Stomach (tissue), 8 donors: ENCODE measurements at regions not wholly inside any gene's neighbourhood (a gene's known extent, or its start where the extent isn't known, plus 50 kb on each side); places are given as distances from the start of the nearest gene placed in this dataset.

ENCODE experiments used
- DNase-seq, 2 donors: peaks; one replicate each; pipeline versions ENCODE4 v3.0.0 to v3.0.0-alpha.2; 2013 to 2019
- H3K27ac ChIP-seq, 5 donors: fragments of 200-600 bp in 4 of 5; sonication (generic) in 4 of 5; one replicate each; pipeline ENCODE4 v1.5.1; 2013 to 2019; ENCODE audit warnings: mild to moderate bottlenecking in 1 of 5, moderate library complexity in 1 of 5
- H3K27me3 ChIP-seq, 3 donors: fragments of 200-600 bp; sonication (generic); one replicate each; pipeline ENCODE4 v1.5.1; 2017 to 2019; ENCODE audit warnings: mixed run types in 1 of 3
- H3K36me3 ChIP-seq, 4 donors: fragments of 200-600 bp; sonication (generic); 1 replicate in 3 of 4; 2 replicates in 1 of 4; pipeline ENCODE4 v1.5.1; 2016 to 2019
- H3K4me1 ChIP-seq, 4 donors: fragments of 200-600 bp; sonication (generic); one replicate each; pipeline ENCODE4 v1.5.1; 2016 to 2019
- H3K4me3 ChIP-seq, 4 donors: fragments of 200-600 bp; sonication (generic) in 3 of 4; one replicate each; pipeline ENCODE4 v1.5.1; 2016 to 2019; ENCODE audit warnings: mild to moderate bottlenecking in 1 of 4
- H3K9me3 ChIP-seq, 4 donors: fragments of 200-600 bp; sonication (generic); one replicate each; pipeline ENCODE4 v1.5.1; 2016 to 2019
- EP300 ChIP-seq: sonication (generic); formaldehyde crosslinking; IDR thresholded peaks from one replicate; pipeline ENCODE4 v1.6.1; 2017; ENCODE audit warnings: antibody characterized with exemption
- POLR2A ChIP-seq, 4 donors: fragments of 450-650 bp; IDR thresholded peaks; one replicate each; pipeline ENCODE4 v1.6.1; 2016; ENCODE audit warnings: antibody characterized with exemption in 4 of 4, control low read depth in 2 of 4, mild to moderate bottlenecking in 1 of 4, moderate library complexity in 1 of 4
- POLR2AphosphoS5 ChIP-seq, 3 donors: sonication (generic); formaldehyde crosslinking; IDR thresholded peaks; one replicate each; pipeline ENCODE4 v1.6.1; 2016; ENCODE audit warnings: antibody characterized with exemption in 3 of 3
- WGBS, 5 donors: extraction: QIAGEN DNeasy Blood & Tissue Kit in 3 of 5; methylation state at CpG; one replicate each; pipeline versions ENCODE4 v1.1.5 to v1.1.7; 2013 to 2018; 5-methylcytosine and 5-hydroxymethylcytosine counted together
- intact Hi-C: fragments of 100-400 bp; cut with DNase I; formaldehyde crosslinking; loops from one replicate; pipeline ENCODE4 v1.15.1; 2023; ENCODE audit warnings: low total_unique reads
- TF ChIP-seq, protein P1 (sequence below), 7 experiments: fragments of 450-650 bp in 4 of 7; fragments of 200-600 bp in 3 of 7; sonication (generic) in 3 of 7; IDR thresholded peaks; one replicate each; pipeline ENCODE4 v1.5.1; 2016 to 2019; ENCODE audit warnings: antibody characterized with exemption in 7 of 7, control low read depth in 2 of 7, mild to moderate bottlenecking in 1 of 7
- donor health status: healthy with polysubstance abuse.
- donor health status: Bipolar disorder and iron deficiency.
- donor health status: healthy.

GRCh38 chr2:215769246-215769645 lies 244.1 kb downstream of the MREG start:
- Histone ChIP-seq H3K4me3 (no peak overlapping the region), H3K4me1 (peaks cover 0 to 24% (median 10%) of the 10 kb centered on the region in 4 donors), H3K36me3 (no peaks in the 10 kb centered on the region), H3K27ac (no peak overlapping the region), H3K9me3 (no peaks in the 10 kb centered on the region), H3K27me3 (no peaks in the 10 kb centered on the region)
- intact Hi-C loops, result no loop called here
- no peak for DNase-seq
- WGBS, 5 donors, result 70 to 88% (median 81%) methylated on average over 2 of the region's 2 CpGs
- TF ChIP-seq POLR2AphosphoS5 (IDR thresholded peaks at IDR 0.05) (no peak), EP300 (no peak), POLR2A (IDR thresholded peaks at IDR 0.05) (no peak)
- TF ChIP-seq, protein P1, sequence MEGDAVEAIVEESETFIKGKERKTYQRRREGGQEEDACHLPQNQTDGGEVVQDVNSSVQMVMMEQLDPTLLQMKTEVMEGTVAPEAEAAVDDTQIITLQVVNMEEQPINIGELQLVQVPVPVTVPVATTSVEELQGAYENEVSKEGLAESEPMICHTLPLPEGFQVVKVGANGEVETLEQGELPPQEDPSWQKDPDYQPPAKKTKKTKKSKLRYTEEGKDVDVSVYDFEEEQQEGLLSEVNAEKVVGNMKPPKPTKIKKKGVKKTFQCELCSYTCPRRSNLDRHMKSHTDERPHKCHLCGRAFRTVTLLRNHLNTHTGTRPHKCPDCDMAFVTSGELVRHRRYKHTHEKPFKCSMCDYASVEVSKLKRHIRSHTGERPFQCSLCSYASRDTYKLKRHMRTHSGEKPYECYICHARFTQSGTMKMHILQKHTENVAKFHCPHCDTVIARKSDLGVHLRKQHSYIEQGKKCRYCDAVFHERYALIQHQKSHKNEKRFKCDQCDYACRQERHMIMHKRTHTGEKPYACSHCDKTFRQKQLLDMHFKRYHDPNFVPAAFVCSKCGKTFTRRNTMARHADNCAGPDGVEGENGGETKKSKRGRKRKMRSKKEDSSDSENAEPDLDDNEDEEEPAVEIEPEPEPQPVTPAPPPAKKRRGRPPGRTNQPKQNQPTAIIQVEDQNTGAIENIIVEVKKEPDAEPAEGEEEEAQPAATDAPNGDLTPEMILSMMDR (IDR thresholded peaks at IDR 0.05), result no peak

DNA sequence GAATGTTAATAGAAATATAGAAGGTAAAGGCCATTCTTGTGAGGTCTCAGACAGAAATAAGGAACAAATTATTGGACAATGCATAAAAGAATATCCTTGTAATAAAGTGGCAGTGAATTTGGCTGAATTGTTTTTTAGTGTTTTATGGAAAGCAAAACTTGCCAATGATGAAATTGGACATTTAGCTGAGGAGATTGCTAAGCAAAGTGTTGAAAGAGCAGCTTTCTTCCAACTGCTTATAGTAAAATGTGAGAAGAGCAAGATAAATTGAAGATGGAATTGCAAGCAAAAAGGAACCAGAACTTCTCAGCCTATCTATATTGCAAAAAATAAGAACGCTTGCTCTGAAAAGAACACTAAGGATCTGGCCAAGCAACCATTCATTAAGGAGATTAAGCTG lies 245.7 kb downstream of the MREG start:
- intact Hi-C loops, result no loop called here
- Histone ChIP-seq H3K36me3 (no peaks in the 10 kb centered on the region), H3K9me3 (no peaks in the 10 kb centered on the region), H3K27ac (no peak overlapping the region), H3K4me1 (peaks cover 0 to 11% (median 5%) of the 10 kb centered on the region in 4 donors), H3K27me3 (no peaks in the 10 kb centered on the region), H3K4me3 (no peak overlapping the region)
- DNase-seq, result no peak
- 60 to 81% (median 75%) methylated on average over 1 of the region's 1 CpG for WGBS, 5 donors
- TF ChIP-seq, protein P1 (IDR thresholded peaks at IDR 0.05), result no peak
- TF ChIP-seq EP300 (no peak), POLR2A (IDR thresholded peaks at IDR 0.05) (no peak), POLR2AphosphoS5 (IDR thresholded peaks at IDR 0.05) (no peak)

- Histone ChIP-seq H3K9me3 (no peaks in the 10 kb centered on the region), H3K27me3 (no peaks in the 10 kb centered on the region), H3K36me3 (no peaks in the 10 kb centered on the region), H3K4me3 (no peak overlapping the region), H3K27ac (no peak overlapping the region), H3K4me1 (no peaks in the 10 kb centered on the region)
- TF ChIP-seq EP300 (no peak), POLR2A (IDR thresholded peaks at IDR 0.05) (no peak), POLR2AphosphoS5 (IDR thresholded peaks at IDR 0.05) (no peak)
- TF ChIP-seq, protein P1 (IDR thresholded peaks at IDR 0.05), result no peak
- intact Hi-C loops, result no loop called here
- 75 to 86% (median 81%) methylated on average over 4 of the region's 4 CpGs for WGBS, 5 donors
- DNase-seq, result no peak
These were observed 247.5 kb downstream of the MREG start for GRCh38 chr2:215765729-215766360.

GRCh38 chr2:215764441-215765048 lies 248.8 kb downstream of the MREG start:
- intact Hi-C loops, result no loop called here
- no peak for TF ChIP-seq EP300
- TF ChIP-seq, protein P1 (IDR thresholded peaks at IDR 0.05), result no peak
- TF ChIP-seq POLR2A (IDR thresholded peaks at IDR 0.05), result no peak
- no peak for TF ChIP-seq POLR2AphosphoS5 (IDR thresholded peaks at IDR 0.05)
- H3K27ac ChIP-seq, result no peak overlapping the region

More at GRCh38 chr2:215764441-215765048, 248.8 kb downstream of the MREG start:
- H3K4me3 ChIP-seq, result no peak overlapping the region
- no peaks in the 10 kb centered on the region for H3K36me3 ChIP-seq
- no peaks in the 10 kb centered on the region for H3K9me3 ChIP-seq
- 63 to 86% (median 85%) methylated on average over 1 of the region's 1 CpG for WGBS, 5 donors
- H3K4me1 ChIP-seq, result no peaks in the 10 kb centered on the region
- H3K27me3 ChIP-seq, result no peaks in the 10 kb centered on the region
- DNase-seq, result no peak
